ENCODE measurements at regions not wholly inside any gene's neighbourhood (a gene's known extent, or its start where the extent isn't known, plus 50 kb on each side); places are given as distances from the start of the nearest gene placed in this dataset.
A peak's percentile ranks its signal among the peaks of the same experiment; 100 is the strongest.
"Not testable (repeated sequence)": the region's sequence is repeated elsewhere in the genome, so short reads cannot be mapped to it uniquely, and the experiment has no call there.

DNA sequence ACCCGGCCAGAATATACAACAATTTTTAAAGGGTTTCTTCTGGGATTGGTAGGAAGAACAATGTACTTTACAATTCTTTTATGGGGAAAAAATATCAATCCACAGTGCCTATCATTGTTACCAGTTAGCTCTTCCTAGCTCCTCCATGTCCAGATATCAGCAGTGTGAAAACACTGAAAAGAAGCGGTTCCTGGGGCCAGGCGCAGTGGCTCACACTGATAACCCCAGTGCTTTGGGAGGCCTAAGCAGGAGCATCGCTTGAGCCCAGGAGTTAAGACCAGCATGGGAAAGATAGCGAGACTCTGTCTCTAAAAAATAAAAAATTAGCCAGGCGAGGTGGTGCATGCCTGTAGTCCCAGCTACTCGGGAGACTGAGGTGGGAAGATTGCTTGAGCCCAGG, 114.5 kb upstream of the VOPP1 start:
- ATAC-seq; FAIRE-seq; in situ Hi-C loops (cut with HindIII; ENCODE audit: extremely low pct_ligation_motif_present, low pct_unique_long_range_greater_than_20kb); H3K36me3 ChIP-seq (replicated peaks in 1 of 2; ENCODE audit: control insufficient read depth in 1 of 2, insufficient read depth in 2 of 2, low read length in 2 of 2); H3K27ac ChIP-seq (ENCODE audit: extremely low read length, insufficient read depth, low read length); H2AFZ ChIP-seq (ENCODE audit: low read length); H3K9me3 ChIP-seq (ENCODE audit: low read length); H3K9ac ChIP-seq (ENCODE audit: insufficient read depth, low read depth, low read length); POLR2A ChIA-PET; H3K27me3 ChIP-seq (ENCODE audit: control insufficient read depth in 1 of 2, insufficient read depth in 2 of 2, low read length in 2 of 2); H3K4me2 ChIP-seq (ENCODE audit: low read depth, low read length); H4K20me1 ChIP-seq (ENCODE audit: insufficient read depth, low read length); H3K4me3 ChIP-seq (replicated peaks in 1 of 3; ENCODE audit: insufficient read depth in 1 of 3, low read depth in 2 of 3, low read length in 3 of 3); CTCF ChIA-PET (ENCODE audit: low intra/inter-chr PET ratio, low total read pairs); DNase-seq (ENCODE audit: low spot score); intact Hi-C loops (cut with micrococcal nuclease; ENCODE audit: unreplicated experiment); H3K79me2 ChIP-seq (ENCODE audit: insufficient read depth, low read length); BruUV-seq (replicated peaks): not testable (repeated sequence)
- H3K4me1 ChIP-seq (ENCODE audit: insufficient read depth, low read length): peaks cover 32% of the 10 kb centered on the region
- 73% methylated on average over 7 of the region's 7 CpGs for WGBS (ENCODE audit: low lambda C conversion rate)

- H3K4me3 ChIP-seq (replicated peaks in 1 of 3; ENCODE audit: insufficient read depth in 1 of 3, low read depth in 2 of 3, low read length in 3 of 3); BruUV-seq (replicated peaks); FAIRE-seq; H3K27ac ChIP-seq (ENCODE audit: extremely low read length, insufficient read depth, low read length); DNase-seq (ENCODE audit: low spot score); CTCF ChIA-PET (ENCODE audit: low intra/inter-chr PET ratio, low total read pairs); intact Hi-C loops (cut with micrococcal nuclease; ENCODE audit: unreplicated experiment); H2AFZ ChIP-seq (ENCODE audit: low read length); H3K9ac ChIP-seq (ENCODE audit: insufficient read depth, low read depth, low read length); in situ Hi-C loops (cut with HindIII; ENCODE audit: extremely low pct_ligation_motif_present, low pct_unique_long_range_greater_than_20kb); H3K4me2 ChIP-seq (ENCODE audit: low read depth, low read length); H3K79me2 ChIP-seq (ENCODE audit: insufficient read depth, low read length); H3K36me3 ChIP-seq (replicated peaks in 1 of 2; ENCODE audit: control insufficient read depth in 1 of 2, insufficient read depth in 2 of 2, low read length in 2 of 2); POLR2A ChIA-PET; H4K20me1 ChIP-seq (ENCODE audit: insufficient read depth, low read length); H3K27me3 ChIP-seq (ENCODE audit: control insufficient read depth in 1 of 2, insufficient read depth in 2 of 2, low read length in 2 of 2); H3K9me3 ChIP-seq (ENCODE audit: low read length): not testable (repeated sequence)
- 41% methylated on average over 6 of the region's 9 CpGs for WGBS (ENCODE audit: low lambda C conversion rate)
- peaks cover 15% of the 10 kb centered on the region for H3K4me1 ChIP-seq (ENCODE audit: insufficient read depth, low read length)
- ATAC-seq: peak; percentile 75
Measured at GRCh38 chr7:55683501-55683900, 111.2 kb upstream of the VOPP1 start.

DNA sequence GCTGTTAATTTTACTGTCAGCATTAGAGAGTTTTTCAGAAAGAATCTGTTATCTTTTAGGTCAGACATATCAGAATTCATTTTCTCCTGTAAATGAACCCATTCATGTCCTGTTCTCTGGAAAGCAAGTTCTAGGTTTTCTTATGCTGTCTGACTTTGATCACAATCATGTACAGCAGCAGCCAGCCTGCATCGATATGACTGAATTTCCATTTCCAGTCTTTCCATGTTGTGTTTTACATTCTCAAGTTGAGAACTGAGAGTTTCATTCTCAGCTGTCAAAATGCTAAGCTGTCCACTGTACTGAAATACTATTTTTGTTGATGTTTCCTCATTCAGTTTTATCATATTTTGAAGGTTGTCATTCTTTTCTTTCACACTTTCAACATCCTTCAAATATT, 103.3 kb upstream of the VOPP1 start:
- H3K4me1 ChIP-seq (ENCODE audit: insufficient read depth, low read length); DNase-seq (ENCODE audit: low spot score); H3K4me2 ChIP-seq (ENCODE audit: low read depth, low read length); POLR2A ChIA-PET; H3K27ac ChIP-seq (ENCODE audit: extremely low read length, insufficient read depth, low read length); FAIRE-seq; H4K20me1 ChIP-seq (ENCODE audit: insufficient read depth, low read length); H3K79me2 ChIP-seq (ENCODE audit: insufficient read depth, low read length); H3K9me3 ChIP-seq (ENCODE audit: low read length); ATAC-seq; H3K4me3 ChIP-seq (replicated peaks in 1 of 3; ENCODE audit: insufficient read depth in 1 of 3, low read depth in 2 of 3, low read length in 3 of 3); H3K27me3 ChIP-seq (ENCODE audit: control insufficient read depth in 1 of 2, insufficient read depth in 2 of 2, low read length in 2 of 2); CTCF ChIA-PET (ENCODE audit: low intra/inter-chr PET ratio, low total read pairs); in situ Hi-C loops (cut with HindIII; ENCODE audit: extremely low pct_ligation_motif_present, low pct_unique_long_range_greater_than_20kb); H2AFZ ChIP-seq (ENCODE audit: low read length); H3K9ac ChIP-seq (ENCODE audit: insufficient read depth, low read depth, low read length); intact Hi-C loops (cut with micrococcal nuclease; ENCODE audit: unreplicated experiment); BruUV-seq (replicated peaks); H3K36me3 ChIP-seq (replicated peaks in 1 of 2; ENCODE audit: control insufficient read depth in 1 of 2, insufficient read depth in 2 of 2, low read length in 2 of 2): not testable (repeated sequence)
- WGBS (ENCODE audit: low lambda C conversion rate): 45% methylated on average over 1 of the region's 1 CpG

DNA sequence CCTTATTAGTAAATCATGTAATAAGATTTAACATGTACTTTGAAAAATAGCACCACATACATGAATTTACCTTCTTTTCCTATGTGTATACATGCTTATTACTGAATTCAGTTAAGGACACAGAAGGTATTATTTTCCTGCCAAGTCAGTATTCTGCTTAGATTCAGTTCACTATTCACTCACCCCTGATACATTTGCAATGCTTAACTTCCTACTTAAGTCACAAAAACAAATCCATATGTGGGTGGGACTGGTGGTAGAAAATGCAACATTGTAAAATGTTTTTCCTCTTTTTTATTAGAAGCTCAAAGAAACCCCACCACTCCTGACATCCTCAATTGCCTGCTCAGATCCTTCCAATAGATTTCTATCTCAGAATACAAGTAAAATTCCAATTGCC, 101.2 kb upstream of the VOPP1 start:
- H3K27ac ChIP-seq (ENCODE audit: extremely low read length, insufficient read depth, low read length); in situ Hi-C loops (cut with HindIII; ENCODE audit: extremely low pct_ligation_motif_present, low pct_unique_long_range_greater_than_20kb); H3K4me2 ChIP-seq (ENCODE audit: low read depth, low read length); H3K4me3 ChIP-seq (replicated peaks in 1 of 3; ENCODE audit: insufficient read depth in 1 of 3, low read depth in 2 of 3, low read length in 3 of 3); H4K20me1 ChIP-seq (ENCODE audit: insufficient read depth, low read length); DNase-seq (ENCODE audit: low spot score); H3K79me2 ChIP-seq (ENCODE audit: insufficient read depth, low read length); H3K9ac ChIP-seq (ENCODE audit: insufficient read depth, low read depth, low read length); H3K36me3 ChIP-seq (replicated peaks in 1 of 2; ENCODE audit: control insufficient read depth in 1 of 2, insufficient read depth in 2 of 2, low read length in 2 of 2); BruUV-seq (replicated peaks); FAIRE-seq; H2AFZ ChIP-seq (ENCODE audit: low read length); ATAC-seq; H3K27me3 ChIP-seq (ENCODE audit: control insufficient read depth in 1 of 2, insufficient read depth in 2 of 2, low read length in 2 of 2); H3K4me1 ChIP-seq (ENCODE audit: insufficient read depth, low read length); CTCF ChIA-PET (ENCODE audit: low intra/inter-chr PET ratio, low total read pairs); POLR2A ChIA-PET; H3K9me3 ChIP-seq (ENCODE audit: low read length); intact Hi-C loops (cut with micrococcal nuclease; ENCODE audit: unreplicated experiment): not testable (repeated sequence)

DNA sequence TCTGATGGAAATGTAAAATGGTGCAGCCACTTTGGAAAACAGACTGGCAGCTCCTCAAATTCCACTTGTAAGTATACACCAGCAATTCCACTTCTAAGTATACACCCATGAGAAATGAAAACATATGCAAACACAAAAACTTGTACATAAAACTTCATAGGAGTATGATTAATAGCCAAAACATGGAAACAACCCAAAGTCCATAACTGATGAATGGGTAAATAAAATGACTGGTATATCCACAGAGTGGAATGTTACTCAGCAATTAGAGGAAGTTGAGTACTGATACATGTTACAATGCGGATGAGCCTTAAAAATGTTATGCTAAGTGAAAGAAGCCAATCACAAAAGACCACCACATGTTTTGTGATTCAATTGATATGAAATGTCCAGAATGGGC, 99.8 kb upstream of the VOPP1 start:
- in situ Hi-C loops (cut with HindIII; ENCODE audit: extremely low pct_ligation_motif_present, low pct_unique_long_range_greater_than_20kb); H3K4me3 ChIP-seq (replicated peaks in 1 of 3; ENCODE audit: insufficient read depth in 1 of 3, low read depth in 2 of 3, low read length in 3 of 3); H3K9me3 ChIP-seq (ENCODE audit: low read length); ATAC-seq; DNase-seq (ENCODE audit: low spot score); intact Hi-C loops (cut with micrococcal nuclease; ENCODE audit: unreplicated experiment); H3K36me3 ChIP-seq (replicated peaks in 1 of 2; ENCODE audit: control insufficient read depth in 1 of 2, insufficient read depth in 2 of 2, low read length in 2 of 2); BruUV-seq (replicated peaks); H4K20me1 ChIP-seq (ENCODE audit: insufficient read depth, low read length); POLR2A ChIA-PET; FAIRE-seq; H3K4me2 ChIP-seq (ENCODE audit: low read depth, low read length); H3K27ac ChIP-seq (ENCODE audit: extremely low read length, insufficient read depth, low read length); H3K9ac ChIP-seq (ENCODE audit: insufficient read depth, low read depth, low read length); H3K4me1 ChIP-seq (ENCODE audit: insufficient read depth, low read length); H3K79me2 ChIP-seq (ENCODE audit: insufficient read depth, low read length); H2AFZ ChIP-seq (ENCODE audit: low read length); H3K27me3 ChIP-seq (ENCODE audit: control insufficient read depth in 1 of 2, insufficient read depth in 2 of 2, low read length in 2 of 2); CTCF ChIA-PET (ENCODE audit: low intra/inter-chr PET ratio, low total read pairs): not testable (repeated sequence)
- 9% methylated on average over 1 of the region's 1 CpG for WGBS (ENCODE audit: low lambda C conversion rate)
